ENCODE measurements at regions not wholly inside any gene's neighbourhood (a gene's known extent, or its start where the extent isn't known, plus 50 kb on each side); places are given as distances from the start of the nearest gene placed in this dataset.
A peak's percentile ranks its signal among the peaks of the same experiment; 100 is the strongest.
"Not testable (repeated sequence)": the region's sequence is repeated elsewhere in the genome, so short reads cannot be mapped to it uniquely, and the experiment has no call there.

GRCh38 chr1:831522-831921 lies 92.2 kb upstream of the SAMD11 start:
- Histone ChIP-seq H3K9me3 (ENCODE audit: control insufficient read depth in 4 of 4, insufficient read depth in 3 of 4, low read length in 3 of 4) (no peaks in the 10 kb centered on the region), H3K27me3 (ENCODE audit: control insufficient read depth in 3 of 3, insufficient read depth in 3 of 3, low read length in 2 of 3) (no peaks in the 10 kb centered on the region), H3K4me3 (no peak overlapping the region), H3K9ac (ENCODE audit: insufficient read depth in 1 of 2, low read length in 2 of 2) (no peak overlapping the region), H3K36me3 (ENCODE audit: control insufficient read depth in 4 of 4, insufficient read depth in 4 of 4, low read length in 4 of 4) (peaks cover 0 to 2% (median 0%) of the 10 kb centered on the region in 4 donors), H3K4me1 (ENCODE audit: control insufficient read depth in 5 of 5, insufficient read depth in 5 of 5, low read length in 5 of 5) (peaks cover 0 to 7% (median 0%) of the 10 kb centered on the region in 5 donors), H3K27ac (ENCODE audit: low read depth in 1 of 2, low read length in 1 of 2) (peak overlapping the region in 1 of 2 donors; percentile 95)
- WGBS, 2 donors = 88 to 90% methylated on average over 8 of the region's 8 CpGs
- DNase-seq (no peak), ATAC-seq (ENCODE audit: insufficient read depth, low FRiP score) (no peak)
- TF ChIP-seq, protein P1, sequence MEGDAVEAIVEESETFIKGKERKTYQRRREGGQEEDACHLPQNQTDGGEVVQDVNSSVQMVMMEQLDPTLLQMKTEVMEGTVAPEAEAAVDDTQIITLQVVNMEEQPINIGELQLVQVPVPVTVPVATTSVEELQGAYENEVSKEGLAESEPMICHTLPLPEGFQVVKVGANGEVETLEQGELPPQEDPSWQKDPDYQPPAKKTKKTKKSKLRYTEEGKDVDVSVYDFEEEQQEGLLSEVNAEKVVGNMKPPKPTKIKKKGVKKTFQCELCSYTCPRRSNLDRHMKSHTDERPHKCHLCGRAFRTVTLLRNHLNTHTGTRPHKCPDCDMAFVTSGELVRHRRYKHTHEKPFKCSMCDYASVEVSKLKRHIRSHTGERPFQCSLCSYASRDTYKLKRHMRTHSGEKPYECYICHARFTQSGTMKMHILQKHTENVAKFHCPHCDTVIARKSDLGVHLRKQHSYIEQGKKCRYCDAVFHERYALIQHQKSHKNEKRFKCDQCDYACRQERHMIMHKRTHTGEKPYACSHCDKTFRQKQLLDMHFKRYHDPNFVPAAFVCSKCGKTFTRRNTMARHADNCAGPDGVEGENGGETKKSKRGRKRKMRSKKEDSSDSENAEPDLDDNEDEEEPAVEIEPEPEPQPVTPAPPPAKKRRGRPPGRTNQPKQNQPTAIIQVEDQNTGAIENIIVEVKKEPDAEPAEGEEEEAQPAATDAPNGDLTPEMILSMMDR (IDR thresholded peaks at IDR 0.05; ENCODE audit: control extremely low read depth, extremely low read depth) = no peak

- H3K4me1 ChIP-seq (ENCODE audit: control insufficient read depth in 5 of 5, insufficient read depth in 5 of 5, low read length in 5 of 5) = peaks cover 0 to 7% (median 0%) of the 10 kb centered on the region in 5 donors
- TF ChIP-seq, protein P1 (IDR thresholded peaks at IDR 0.05; ENCODE audit: control extremely low read depth, extremely low read depth) = no peak
- WGBS, 2 donors = 75 to 89% methylated on average over 13 of the region's 13 CpGs
- H3K36me3 ChIP-seq (ENCODE audit: control insufficient read depth in 4 of 4, insufficient read depth in 4 of 4, low read length in 4 of 4) = peaks cover 0 to 2% (median 0%) of the 10 kb centered on the region in 4 donors
- peak overlapping the region in 1 of 2 donors; percentile 95 for H3K27ac ChIP-seq (ENCODE audit: low read depth in 1 of 2, low read length in 1 of 2)
- no peak for ATAC-seq (ENCODE audit: insufficient read depth, low FRiP score)
- no peak overlapping the region for H3K4me3 ChIP-seq
- no peak for DNase-seq
- no peaks in the 10 kb centered on the region for H3K27me3 ChIP-seq (ENCODE audit: control insufficient read depth in 3 of 3, insufficient read depth in 3 of 3, low read length in 2 of 3)
- H3K9me3 ChIP-seq (ENCODE audit: control insufficient read depth in 4 of 4, insufficient read depth in 3 of 4, low read length in 3 of 4) = no peaks in the 10 kb centered on the region
- no peak overlapping the region for H3K9ac ChIP-seq (ENCODE audit: insufficient read depth in 1 of 2, low read length in 2 of 2)
Measured at GRCh38 chr1:832136-832535, 91.6 kb upstream of the SAMD11 start.

- not testable (repeated sequence) for H3K36me3 ChIP-seq (ENCODE audit: control insufficient read depth in 4 of 4, insufficient read depth in 4 of 4, low read length in 4 of 4); H3K4me3 ChIP-seq; H3K9me3 ChIP-seq (ENCODE audit: control insufficient read depth in 4 of 4, insufficient read depth in 3 of 4, low read length in 3 of 4); ATAC-seq (ENCODE audit: insufficient read depth, low FRiP score); H3K9ac ChIP-seq (ENCODE audit: insufficient read depth in 1 of 2, low read length in 2 of 2); H3K4me1 ChIP-seq (ENCODE audit: control insufficient read depth in 5 of 5, insufficient read depth in 5 of 5, low read length in 5 of 5); H3K27me3 ChIP-seq (ENCODE audit: control insufficient read depth in 3 of 3, insufficient read depth in 3 of 3, low read length in 2 of 3)
- peak overlapping the region in 1 of 2 donors; percentile 53 for H3K27ac ChIP-seq (ENCODE audit: low read depth in 1 of 2, low read length in 1 of 2)
- 80 to 89% methylated on average over 3 of the region's 3 CpGs for WGBS, 2 donors
- peak in 2 of 3 donors; percentile 19 to 28 for DNase-seq
Measured at GRCh38 chr1:833226-833625, 90.5 kb upstream of the SAMD11 start.

- not testable (repeated sequence) for H3K4me1 ChIP-seq (ENCODE audit: control insufficient read depth in 5 of 5, insufficient read depth in 5 of 5, low read length in 5 of 5); H3K4me3 ChIP-seq; H3K9me3 ChIP-seq (ENCODE audit: control insufficient read depth in 4 of 4, insufficient read depth in 3 of 4, low read length in 3 of 4); DNase-seq; H3K9ac ChIP-seq (ENCODE audit: insufficient read depth in 1 of 2, low read length in 2 of 2); H3K27me3 ChIP-seq (ENCODE audit: control insufficient read depth in 3 of 3, insufficient read depth in 3 of 3, low read length in 2 of 3); H3K36me3 ChIP-seq (ENCODE audit: control insufficient read depth in 4 of 4, insufficient read depth in 4 of 4, low read length in 4 of 4); ATAC-seq (ENCODE audit: insufficient read depth, low FRiP score)
- peak overlapping the region in 1 of 2 donors; percentile 75 for H3K27ac ChIP-seq (ENCODE audit: low read depth in 1 of 2, low read length in 1 of 2)
- whole genome bisulfite sequencing, 2 donors = 83 to 92% methylated on average over 3 of the region's 10 CpGs
Measured at GRCh38 chr1:835509-835908, 88.2 kb upstream of the SAMD11 start.

- not testable (repeated sequence) for H3K4me1 ChIP-seq (ENCODE audit: control insufficient read depth in 5 of 5, insufficient read depth in 5 of 5, low read length in 5 of 5); DNase-seq; H3K9ac ChIP-seq (ENCODE audit: insufficient read depth in 1 of 2, low read length in 2 of 2); H3K27ac ChIP-seq (ENCODE audit: low read depth in 1 of 2, low read length in 1 of 2); H3K9me3 ChIP-seq (ENCODE audit: control insufficient read depth in 4 of 4, insufficient read depth in 3 of 4, low read length in 3 of 4); H3K4me3 ChIP-seq; H3K27me3 ChIP-seq (ENCODE audit: control insufficient read depth in 3 of 3, insufficient read depth in 3 of 3, low read length in 2 of 3); ATAC-seq (ENCODE audit: insufficient read depth, low FRiP score); H3K36me3 ChIP-seq (ENCODE audit: control insufficient read depth in 4 of 4, insufficient read depth in 4 of 4, low read length in 4 of 4)
- WGBS, 2 donors = 63 to 75% methylated on average over 5 of the region's 5 CpGs
Measured at GRCh38 chr1:837601-838000, 86.1 kb upstream of the SAMD11 start.

DNA sequence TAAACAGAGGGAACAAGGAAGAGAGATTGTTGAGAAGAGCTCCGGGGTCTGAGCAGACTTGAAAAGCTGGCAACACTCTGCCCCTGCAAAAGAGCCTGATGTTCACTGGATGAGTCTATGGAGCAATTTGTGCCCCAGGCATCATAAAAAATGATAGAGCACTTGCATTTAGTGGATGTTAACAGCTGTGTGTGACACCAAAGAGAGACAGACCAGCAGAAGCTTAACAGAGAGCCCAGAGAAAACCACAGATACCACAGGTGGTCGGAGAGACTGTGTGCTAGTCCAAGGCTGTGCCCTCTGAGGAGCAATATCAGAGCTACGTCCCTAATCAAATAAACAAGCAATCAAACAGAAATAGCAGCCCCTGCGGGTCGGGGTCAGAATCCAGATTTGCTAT lies 85.4 kb upstream of the SAMD11 start:
- H3K9me3 ChIP-seq (ENCODE audit: control insufficient read depth in 4 of 4, insufficient read depth in 3 of 4, low read length in 3 of 4); ATAC-seq (ENCODE audit: insufficient read depth, low FRiP score); H3K27ac ChIP-seq (ENCODE audit: low read depth in 1 of 2, low read length in 1 of 2); H3K9ac ChIP-seq (ENCODE audit: insufficient read depth in 1 of 2, low read length in 2 of 2); H3K36me3 ChIP-seq (ENCODE audit: control insufficient read depth in 4 of 4, insufficient read depth in 4 of 4, low read length in 4 of 4); DNase-seq; H3K27me3 ChIP-seq (ENCODE audit: control insufficient read depth in 3 of 3, insufficient read depth in 3 of 3, low read length in 2 of 3); H3K4me3 ChIP-seq; H3K4me1 ChIP-seq (ENCODE audit: control insufficient read depth in 5 of 5, insufficient read depth in 5 of 5, low read length in 5 of 5): not testable (repeated sequence)
- 62 to 76% methylated on average over 5 of the region's 5 CpGs for WGBS, 2 donors

- not testable (repeated sequence) for H3K36me3 ChIP-seq (ENCODE audit: control insufficient read depth in 4 of 4, insufficient read depth in 4 of 4, low read length in 4 of 4); ATAC-seq (ENCODE audit: insufficient read depth, low FRiP score); H3K9me3 ChIP-seq (ENCODE audit: control insufficient read depth in 4 of 4, insufficient read depth in 3 of 4, low read length in 3 of 4); H3K4me3 ChIP-seq; H3K4me1 ChIP-seq (ENCODE audit: control insufficient read depth in 5 of 5, insufficient read depth in 5 of 5, low read length in 5 of 5); H3K9ac ChIP-seq (ENCODE audit: insufficient read depth in 1 of 2, low read length in 2 of 2); DNase-seq; H3K27me3 ChIP-seq (ENCODE audit: control insufficient read depth in 3 of 3, insufficient read depth in 3 of 3, low read length in 2 of 3); H3K27ac ChIP-seq (ENCODE audit: low read depth in 1 of 2, low read length in 1 of 2)
- 90 to 96% methylated on average over 6 of the region's 6 CpGs for WGBS, 2 donors
Measured at GRCh38 chr1:840592-840991, 83.1 kb upstream of the SAMD11 start.
